Muscle of leg (tissue), 3 donors: ENCODE measurements at regions not wholly inside any gene's neighbourhood (a gene's known extent, or its start where the extent isn't known, plus 50 kb on each side); places are given as distances from the start of the nearest gene placed in this dataset.

Experiments used
- DNase-seq: peaks from one replicate; pipeline ENCODE4 v3.0.0; 2013
- H3K27ac ChIP-seq: one replicate; pipeline ENCODE4 v1.5.1; 2013; ENCODE audit warnings: mild to moderate bottlenecking, low read length, control low read depth
- H3K27me3 ChIP-seq: one replicate; pipeline ENCODE4 v1.6.1; 2013; ENCODE audit warnings: low read length; ENCODE audit not compliant: control insufficient read depth, insufficient read depth
- H3K36me3 ChIP-seq: one replicate; pipeline ENCODE4 v1.6.1; 2013; ENCODE audit warnings: low read length; ENCODE audit not compliant: control insufficient read depth, insufficient read depth
- H3K4me1 ChIP-seq: one replicate; pipeline ENCODE4 v1.6.1; 2013; ENCODE audit warnings: low read length; ENCODE audit not compliant: control insufficient read depth, insufficient read depth
- H3K4me3 ChIP-seq: one replicate; pipeline ENCODE4 v1.5.1; 2013; ENCODE audit warnings: low read length, control low read depth
- H3K9me3 ChIP-seq: replicated peaks from 2 replicates; pipeline ENCODE4 v1.6.1; 2013; ENCODE audit warnings: low read depth, low read length; ENCODE audit not compliant: control insufficient read depth
- WGBS: methylation state at CpG from one replicate; pipeline ENCODE4 v1.1.5; 2013; ENCODE audit warnings: missing lambda C conversion rate; ENCODE audit not compliant: insufficient coverage; 5-methylcytosine and 5-hydroxymethylcytosine counted together

- Histone ChIP-seq H3K9me3 (peaks cover 4% of the 10 kb centered on the region), H3K4me1 (no peaks in the 10 kb centered on the region), H3K4me3 (no peak overlapping the region), H3K36me3 (no peaks in the 10 kb centered on the region), H3K27me3 (no peaks in the 10 kb centered on the region), H3K27ac (no peak overlapping the region)
- WGBS: no CpG with 5 or more reads among the region's 1 CpG
- no peak for DNase-seq
Measured at GRCh38 chr6:131400054-131400778, 172.8 kb upstream of the ARG1 start.

GRCh38 chr6:131400779-131401496, 172.1 kb upstream of the ARG1 start:
- H3K4me3 ChIP-seq: no peak overlapping the region
- no CpG with 5 or more reads among the region's 2 CpGs for WGBS
- no peaks in the 10 kb centered on the region for H3K27me3 ChIP-seq
- H3K36me3 ChIP-seq: no peaks in the 10 kb centered on the region
- no peak overlapping the region for H3K27ac ChIP-seq
- peaks cover 4% of the 10 kb centered on the region for H3K9me3 ChIP-seq
- H3K4me1 ChIP-seq: no peaks in the 10 kb centered on the region
- no peak for DNase-seq

GRCh38 chr6:131408811-131409210, 164.2 kb upstream of the ARG1 start:
- H3K36me3 ChIP-seq: no peaks in the 10 kb centered on the region
- WGBS: no CpG with 5 or more reads among the region's 1 CpG
- H3K4me3 ChIP-seq: no peak overlapping the region
- no peaks in the 10 kb centered on the region for H3K4me1 ChIP-seq
- peak; percentile 46 for DNase-seq
- H3K27me3 ChIP-seq: no peaks in the 10 kb centered on the region
- no peaks in the 10 kb centered on the region for H3K9me3 ChIP-seq
- H3K27ac ChIP-seq: no peak overlapping the region

- no peak for DNase-seq
- no peaks in the 10 kb centered on the region for H3K4me1 ChIP-seq
- H3K4me3 ChIP-seq: no peak overlapping the region
- 29% methylated on average over 1 of the region's 1 CpG for WGBS
- no peaks in the 10 kb centered on the region for H3K9me3 ChIP-seq
- H3K27me3 ChIP-seq: no peaks in the 10 kb centered on the region
- H3K36me3 ChIP-seq: no peaks in the 10 kb centered on the region
- no peak overlapping the region for H3K27ac ChIP-seq
Measured at GRCh38 chr6:131410785-131411184, 162.2 kb upstream of the ARG1 start.

- 60% methylated on average over 1 of the region's 7 CpGs for WGBS
- no peak for DNase-seq
- Histone ChIP-seq H3K36me3 (no peaks in the 10 kb centered on the region), H3K27me3 (no peaks in the 10 kb centered on the region), H3K4me1 (no peaks in the 10 kb centered on the region), H3K27ac (no peak overlapping the region), H3K9me3 (no peaks in the 10 kb centered on the region), H3K4me3 (no peak overlapping the region)
Measured at GRCh38 chr6:131412960-131413830, 159.8 kb upstream of the ARG1 start.

GRCh38 chr6:131413831-131414191, 159.2 kb upstream of the ARG1 start:
- no peaks in the 10 kb centered on the region for H3K4me1 ChIP-seq
- no CpG with 5 or more reads among the region's 2 CpGs for WGBS
- no peak overlapping the region for H3K4me3 ChIP-seq
- H3K27ac ChIP-seq: no peak overlapping the region
- H3K9me3 ChIP-seq: no peaks in the 10 kb centered on the region
- DNase-seq: no peak
- no peaks in the 10 kb centered on the region for H3K27me3 ChIP-seq
- no peaks in the 10 kb centered on the region for H3K36me3 ChIP-seq

- Histone ChIP-seq H3K27ac (no peak overlapping the region), H3K36me3 (no peaks in the 10 kb centered on the region), H3K9me3 (no peaks in the 10 kb centered on the region), H3K4me3 (no peak overlapping the region), H3K4me1 (no peaks in the 10 kb centered on the region), H3K27me3 (no peaks in the 10 kb centered on the region)
- 78% methylated on average over 4 of the region's 7 CpGs for WGBS
- DNase-seq: no peak
Measured at GRCh38 chr6:131414956-131415355, 158.1 kb upstream of the ARG1 start.

- no peak overlapping the region for H3K27ac ChIP-seq
- WGBS: 80% methylated on average over 4 of the region's 5 CpGs
Measured at GRCh38 chr6:131418441-131418840, 154.6 kb upstream of the ARG1 start.

GRCh38 chr6:131419702-131420101, 153.3 kb upstream of the ARG1 start:
- WGBS: no CpG with 5 or more reads among the region's 1 CpG
- no peak for DNase-seq
- Histone ChIP-seq H3K36me3 (no peaks in the 10 kb centered on the region), H3K4me3 (no peak overlapping the region), H3K4me1 (no peaks in the 10 kb centered on the region), H3K27ac (no peak overlapping the region), H3K27me3 (no peaks in the 10 kb centered on the region), H3K9me3 (no peaks in the 10 kb centered on the region)

More at GRCh38 chr6:131418441-131418840, 154.6 kb upstream of the ARG1 start:
- Histone ChIP-seq H3K9me3 (no peaks in the 10 kb centered on the region), H3K27me3 (no peaks in the 10 kb centered on the region), H3K4me3 (no peak overlapping the region), H3K4me1 (no peaks in the 10 kb centered on the region), H3K36me3 (no peaks in the 10 kb centered on the region)
- no peak for DNase-seq

- DNase-seq: no peak
- no peak overlapping the region for H3K4me3 ChIP-seq
- H3K4me1 ChIP-seq: no peaks in the 10 kb centered on the region
- no peaks in the 10 kb centered on the region for H3K27me3 ChIP-seq
- no peaks in the 10 kb centered on the region for H3K9me3 ChIP-seq
- no peaks in the 10 kb centered on the region for H3K36me3 ChIP-seq
- H3K27ac ChIP-seq: no peak overlapping the region
Measured at GRCh38 chr6:131424016-131424415, 149.0 kb upstream of the ARG1 start.
